ENCODE measurements at regions not wholly inside any gene's neighbourhood (a gene's known extent, or its start where the extent isn't known, plus 50 kb on each side); places are given as distances from the start of the nearest gene placed in this dataset.

DNA sequence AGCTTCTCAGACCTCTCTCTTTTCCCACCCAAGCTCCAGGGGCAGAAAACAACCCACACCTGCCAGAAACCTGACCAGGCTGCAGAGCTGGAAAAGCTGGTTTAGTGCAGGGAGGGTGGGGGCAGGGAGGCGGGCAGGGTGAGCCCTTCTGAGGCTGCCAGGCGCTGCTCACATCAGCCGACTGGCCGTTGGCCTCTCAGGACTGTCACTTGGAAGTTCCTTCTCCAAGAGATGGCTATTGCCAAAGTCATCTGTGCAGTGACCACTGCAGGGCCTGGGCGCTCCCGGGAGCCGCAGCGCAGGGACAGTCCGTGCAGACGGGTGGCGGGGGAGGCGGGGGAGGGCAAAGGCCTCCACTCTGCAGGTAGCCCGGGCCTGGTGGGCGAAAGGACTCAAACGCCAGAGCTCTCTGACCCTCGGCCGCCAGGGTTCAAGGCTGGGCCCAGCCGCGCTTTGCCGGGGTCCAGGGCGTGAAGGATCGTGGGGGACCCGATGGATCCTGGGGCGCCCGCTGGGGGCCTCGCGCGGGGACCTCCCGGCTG, 205.0 kb upstream of the IER5L start:
- POLR2A ChIA-PET = interaction anchor here (0.6 to 2.5 kb wide), 19 partner anchors 9 to 243 kb away, joined by 3 to 17 read pairs (median 5); partner anchors contain the start of gene IER5L
- no peaks in the 10 kb centered on the region for H3K36me3 Mint-ChIP-seq
- peak overlapping the region; percentile 93 for H3K27ac Mint-ChIP-seq
- H3K27me3 Mint-ChIP-seq = peaks cover 2% of the 10 kb centered on the region
- no peak for DNase-seq
- H3K4me1 Mint-ChIP-seq = peaks cover 14% of the 10 kb centered on the region
- ATAC-seq (ENCODE audit: low read depth) = no peak
- no peaks in the 10 kb centered on the region for H3K9me3 Mint-ChIP-seq
- peak overlapping the region; percentile 83 for H3K4me3 Mint-ChIP-seq

DNA sequence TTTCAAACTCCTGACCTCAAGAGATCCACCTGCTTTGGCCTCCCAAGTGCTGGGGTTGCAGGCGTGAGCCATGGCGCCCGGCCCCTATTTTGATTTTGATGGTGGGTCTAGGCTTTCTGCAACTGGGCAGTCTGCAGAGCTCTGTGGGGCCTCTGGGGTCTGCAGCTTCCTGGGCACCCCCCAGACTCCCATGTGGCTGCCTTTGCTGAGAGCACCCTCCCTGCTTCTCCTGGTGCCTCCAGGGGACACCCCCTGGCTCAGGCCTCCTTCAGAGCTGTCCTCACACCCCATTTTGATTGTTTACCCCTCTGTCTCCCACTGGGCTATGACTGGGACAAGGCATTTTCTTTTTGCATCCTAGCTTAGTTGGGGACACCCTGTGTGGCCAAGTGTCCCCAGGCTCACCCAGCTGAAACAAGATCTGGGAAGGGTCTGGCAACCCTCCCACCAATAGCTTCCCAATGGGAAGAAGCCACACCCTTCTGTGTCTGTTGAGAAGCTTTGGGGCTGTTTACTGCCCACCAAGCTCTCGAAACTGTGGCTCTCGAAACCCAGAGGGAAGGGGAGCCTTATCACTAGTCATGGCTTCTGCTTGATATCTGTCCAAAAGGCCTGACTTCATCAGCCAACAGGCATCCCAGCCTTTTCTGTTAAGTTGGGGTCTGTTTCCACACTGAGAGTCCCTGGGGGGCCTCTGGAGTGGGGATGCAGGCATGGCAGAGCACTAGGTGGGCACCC, 204.4 kb upstream of the IER5L start:
- POLR2A ChIA-PET = interaction anchor here (0.6 to 2.5 kb wide), 12 partner anchors 9 to 214 kb away, joined by 3 to 17 read pairs (median 6); partner anchors contain the start of gene IER5L

DNA sequence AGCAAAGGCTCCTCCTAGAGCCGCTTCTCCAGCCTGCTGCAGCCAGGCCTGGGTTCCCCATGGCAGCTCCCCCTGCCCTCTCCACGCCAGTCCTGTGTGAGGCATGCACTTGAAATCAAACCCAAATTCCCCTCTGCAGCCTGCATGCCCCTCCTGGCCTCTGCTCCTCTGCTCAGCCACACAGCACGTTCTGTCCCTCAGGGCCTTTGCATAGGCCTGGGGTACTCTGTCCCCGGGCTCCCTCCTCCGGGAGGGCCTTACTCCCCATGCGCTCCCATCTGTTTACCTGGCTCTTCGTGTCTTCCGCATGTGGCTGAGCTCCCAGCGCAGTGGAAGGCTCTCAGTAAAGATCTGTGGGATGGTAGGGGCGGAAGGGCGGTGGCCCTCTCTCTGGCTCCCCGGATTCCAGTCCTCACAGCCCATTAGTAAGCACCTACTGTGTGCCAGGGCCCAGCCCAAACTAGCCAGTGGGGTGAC, 203.5 kb upstream of the IER5L start:
- no peaks in the 10 kb centered on the region for H3K36me3 Mint-ChIP-seq
- H3K27me3 Mint-ChIP-seq = peaks cover 4% of the 10 kb centered on the region

More for the DNA sequence above, 204.4 kb upstream of the IER5L start:
- H3K36me3 Mint-ChIP-seq = no peaks in the 10 kb centered on the region
- peaks cover 18% of the 10 kb centered on the region for H3K4me1 Mint-ChIP-seq
- no peaks in the 10 kb centered on the region for H3K9me3 Mint-ChIP-seq
- H3K4me3 Mint-ChIP-seq = peak overlapping the region; percentile 83
- ATAC-seq (ENCODE audit: low read depth) = no peak
- DNase-seq = peak; percentile 29
- peaks cover 2% of the 10 kb centered on the region for H3K27me3 Mint-ChIP-seq
- peak overlapping the region; percentile 78 for H3K27ac Mint-ChIP-seq

DNA sequence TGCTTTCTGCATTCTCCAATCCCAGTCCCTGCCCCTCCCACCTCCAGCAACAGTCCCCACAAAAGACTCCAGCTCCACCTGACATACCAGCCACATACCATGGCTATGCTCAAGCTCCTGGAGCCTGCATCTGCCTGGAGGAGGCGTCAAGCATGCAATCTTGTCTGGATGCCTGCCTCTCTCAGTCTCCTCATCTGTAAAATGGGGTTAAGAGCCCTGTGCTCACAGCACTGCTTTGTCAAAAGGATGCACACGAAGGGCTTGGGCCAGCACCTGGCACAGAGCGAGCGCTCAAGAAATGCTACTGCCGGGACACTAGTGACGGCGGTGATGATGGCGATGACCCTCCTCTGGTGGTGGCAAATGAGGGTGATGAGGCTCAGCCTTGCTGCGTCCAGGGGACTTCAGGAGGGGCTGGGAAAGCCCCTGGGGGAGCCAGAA, 202.9 kb upstream of the IER5L start:
- Mint-ChIP-seq H3K4me1 (peaks cover 18% of the 10 kb centered on the region), H3K9me3 (no peaks in the 10 kb centered on the region), H3K4me3 (no peak overlapping the region), H3K36me3 (no peaks in the 10 kb centered on the region), H3K27ac (no peak overlapping the region), H3K27me3 (peaks cover 4% of the 10 kb centered on the region)
- DNase-seq (peak; percentile 21), ATAC-seq (ENCODE audit: low read depth) (no peak)
- POLR2A ChIA-PET = no interaction called here

More for the DNA sequence above, 203.5 kb upstream of the IER5L start:
- peak; percentile 20 for DNase-seq
- no peak overlapping the region for H3K27ac Mint-ChIP-seq
- H3K9me3 Mint-ChIP-seq = no peaks in the 10 kb centered on the region
- POLR2A ChIA-PET = no interaction called here
- no peak for ATAC-seq (ENCODE audit: low read depth)
- no peak overlapping the region for H3K4me3 Mint-ChIP-seq
- peaks cover 18% of the 10 kb centered on the region for H3K4me1 Mint-ChIP-seq

DNA sequence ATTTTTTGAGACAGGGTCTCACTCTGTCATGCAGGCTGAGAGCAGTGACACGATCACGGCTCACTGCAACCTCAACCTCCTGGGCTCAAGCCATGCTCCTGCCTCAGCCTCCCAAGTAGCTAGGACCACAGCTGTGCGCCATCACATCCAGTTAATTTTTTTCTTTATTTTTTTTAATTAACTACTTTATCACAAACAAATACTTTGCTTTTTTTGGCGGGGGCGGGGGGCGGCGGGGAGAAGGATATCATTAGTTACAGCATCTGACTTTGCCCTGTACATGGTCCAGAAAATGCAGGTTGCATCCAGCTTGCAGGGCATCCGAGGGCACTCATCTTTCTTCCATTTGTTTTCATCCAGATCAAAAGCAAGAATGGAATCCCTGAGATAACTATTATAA, 201.8 kb upstream of the IER5L start:
- Mint-ChIP-seq H3K9me3 (no peaks in the 10 kb centered on the region), H3K27me3 (peaks cover 9% of the 10 kb centered on the region), H3K4me1 (peaks cover 15% of the 10 kb centered on the region), H3K4me3 (no peak overlapping the region), H3K27ac (no peak overlapping the region), H3K36me3 (no peaks in the 10 kb centered on the region)
- POLR2A ChIA-PET = no interaction called here
- ATAC-seq (ENCODE audit: low read depth) = no peak
- no peak for DNase-seq

DNA sequence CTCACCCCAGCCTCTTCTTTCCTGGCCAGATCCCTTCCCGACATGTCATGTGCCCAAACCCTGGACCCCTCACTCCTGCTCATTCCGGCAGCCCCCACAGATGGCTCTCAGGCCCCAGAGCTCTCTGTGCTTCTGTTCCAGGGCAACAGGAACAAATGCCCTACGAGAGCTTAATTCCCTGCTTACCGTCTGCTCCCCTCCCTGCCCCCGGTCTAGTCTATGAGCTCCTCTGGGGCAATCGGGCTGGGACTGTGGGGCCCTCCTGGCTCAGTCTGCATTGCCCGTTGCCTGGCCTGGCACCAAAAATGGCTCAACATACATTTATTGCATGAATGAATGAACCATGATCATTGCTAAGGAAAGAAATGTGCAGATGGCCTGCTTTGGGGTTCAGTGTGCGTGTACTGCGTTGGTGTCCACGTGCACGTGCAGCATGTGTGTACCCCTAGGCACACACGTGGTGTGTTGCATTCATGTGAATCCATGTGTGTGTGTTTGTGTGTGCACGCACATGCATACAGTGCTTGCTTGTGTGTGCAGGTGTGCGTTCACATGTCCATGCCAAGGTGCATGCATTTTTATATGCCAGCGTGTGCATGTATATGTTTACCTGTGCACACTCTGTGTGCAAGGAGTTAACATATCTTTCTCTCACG, 201.2 kb upstream of the IER5L start:
- H3K4me1 Mint-ChIP-seq = peaks cover 12% of the 10 kb centered on the region
- POLR2A ChIA-PET = no interaction called here
- peaks cover 9% of the 10 kb centered on the region for H3K27me3 Mint-ChIP-seq
- ATAC-seq (ENCODE audit: low read depth) = no peak
- no peaks in the 10 kb centered on the region for H3K36me3 Mint-ChIP-seq
- DNase-seq = no peak
- no peak overlapping the region for H3K4me3 Mint-ChIP-seq
- H3K9me3 Mint-ChIP-seq = no peaks in the 10 kb centered on the region
- H3K27ac Mint-ChIP-seq = no peak overlapping the region

DNA sequence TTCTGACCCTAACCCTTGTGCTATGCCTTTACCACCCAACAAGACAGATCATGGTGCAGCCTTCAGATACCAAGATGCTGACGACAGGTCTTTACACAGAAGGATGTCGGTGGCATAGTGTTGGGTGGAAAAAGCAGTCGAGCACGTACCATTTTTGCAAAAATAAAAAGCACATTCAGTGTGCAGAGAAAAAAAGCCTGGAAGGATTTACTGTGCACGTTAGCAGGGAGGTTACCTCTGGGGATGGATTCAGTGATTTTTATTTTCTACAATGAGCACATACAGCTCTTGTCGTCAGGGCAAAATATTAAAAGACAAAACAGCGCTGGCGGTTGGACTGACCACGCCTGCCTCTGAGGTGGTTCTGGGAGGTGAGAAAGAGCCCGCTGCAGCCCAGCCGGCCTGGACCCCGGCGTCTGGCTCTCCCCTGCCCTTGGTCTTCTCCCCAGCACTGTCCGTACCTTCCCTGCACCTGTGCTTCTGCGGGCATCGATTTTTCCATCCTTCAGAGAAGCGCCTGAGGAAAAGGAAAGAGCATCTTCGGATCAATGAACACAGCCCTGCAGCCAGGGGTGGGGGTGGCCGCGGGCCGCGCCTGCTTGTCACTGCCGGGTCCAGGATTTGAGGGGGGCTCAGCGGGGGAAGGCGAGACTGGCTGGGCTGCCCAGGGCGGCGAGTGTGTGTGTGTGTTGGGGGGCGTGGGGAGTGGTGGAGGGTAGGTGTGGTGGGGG, 200.0 kb upstream of the IER5L start:
- Mint-ChIP-seq H3K27me3 (peaks cover 9% of the 10 kb centered on the region), H3K4me1 (peaks cover 7% of the 10 kb centered on the region), H3K9me3 (no peaks in the 10 kb centered on the region), H3K4me3 (no peak overlapping the region), H3K27ac (no peak overlapping the region), H3K36me3 (no peaks in the 10 kb centered on the region)
- DNase-seq (no peak), ATAC-seq (ENCODE audit: low read depth) (no peak)
- POLR2A ChIA-PET = no interaction called here

DNA sequence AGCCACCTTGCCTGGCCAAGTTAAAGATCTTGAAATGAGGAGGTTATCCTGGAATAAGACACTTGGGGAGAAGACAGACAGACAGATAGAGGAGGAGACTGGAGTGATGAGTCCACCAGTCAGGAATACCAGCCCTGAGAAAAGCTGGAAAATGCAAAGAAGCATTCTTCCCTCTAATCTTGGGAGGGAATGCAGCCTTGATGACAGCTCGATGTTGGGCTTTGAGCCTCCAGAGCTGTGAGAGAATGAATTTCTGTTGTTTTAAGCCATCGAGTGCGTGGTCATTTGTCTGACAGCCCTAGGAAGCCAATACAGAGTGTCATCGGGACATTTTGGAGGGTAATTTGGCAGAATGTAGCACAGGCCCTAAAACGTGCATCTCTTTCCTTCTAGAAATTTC, 199.1 kb upstream of the IER5L start:
- Mint-ChIP-seq H3K27ac (no peak overlapping the region), H3K9me3 (no peaks in the 10 kb centered on the region), H3K4me1 (peaks cover 4% of the 10 kb centered on the region), H3K27me3 (peaks cover 9% of the 10 kb centered on the region), H3K36me3 (no peaks in the 10 kb centered on the region), H3K4me3 (no peak overlapping the region)
- POLR2A ChIA-PET = interaction anchor here (0.6 kb wide), 1 partner anchor 17 kb away, joined by 3 read pairs; no protein-coding TSS in a partner anchor
- no peak for DNase-seq
- ATAC-seq (ENCODE audit: low read depth) = no peak

DNA sequence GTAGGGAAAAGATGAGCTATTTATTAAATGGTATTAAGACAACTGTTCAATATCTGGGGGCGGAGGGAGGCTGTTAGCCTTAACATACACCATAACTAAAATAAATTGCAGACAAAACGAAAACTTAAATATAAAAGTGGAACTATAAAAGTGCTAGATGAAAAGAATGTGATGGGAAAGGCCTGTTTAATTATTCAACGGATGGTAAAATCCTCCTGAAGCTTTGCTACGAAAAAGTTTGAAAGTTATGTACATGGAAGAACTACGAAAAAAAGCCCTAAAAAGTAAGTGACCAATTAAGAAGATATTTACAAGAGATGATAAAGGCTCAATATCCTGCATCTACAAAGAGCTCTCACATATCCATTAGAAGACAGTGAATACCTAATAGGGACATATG, 197.8 kb upstream of the IER5L start:
- ATAC-seq (ENCODE audit: low read depth) = no peak
- Mint-ChIP-seq H3K4me1 (peaks cover 4% of the 10 kb centered on the region), H3K4me3 (no peak overlapping the region), H3K36me3 (no peaks in the 10 kb centered on the region), H3K27ac (no peak overlapping the region), H3K27me3 (peaks cover 9% of the 10 kb centered on the region), H3K9me3 (no peaks in the 10 kb centered on the region)
- POLR2A ChIA-PET = interaction anchor here (1.0 kb wide), 1 partner anchor 221 kb away, joined by 3 read pairs; no protein-coding TSS in a partner anchor
- no peak for DNase-seq

DNA sequence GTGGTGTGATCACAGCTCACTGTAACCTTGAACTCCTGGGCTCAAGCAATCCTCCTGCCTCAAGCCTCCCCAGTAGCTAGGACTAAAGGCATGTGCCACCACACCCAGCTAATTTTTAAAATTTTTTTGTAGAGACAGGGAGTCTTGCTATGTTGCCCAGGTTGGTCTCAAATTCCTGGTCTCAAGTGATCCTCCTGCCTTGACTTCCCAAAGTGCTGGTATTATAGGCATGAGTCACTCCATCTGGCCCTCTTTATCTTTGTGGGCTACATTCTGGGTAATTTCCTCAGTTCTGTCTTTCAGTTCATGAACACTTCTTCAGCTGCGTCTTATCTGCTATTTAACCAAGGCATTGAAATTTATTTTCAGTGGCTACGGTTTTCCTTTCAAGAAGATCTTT, 196.6 kb upstream of the IER5L start:
- peaks cover 7% of the 10 kb centered on the region for H3K27me3 Mint-ChIP-seq
- H3K4me3 Mint-ChIP-seq = no peak overlapping the region
- H3K9me3 Mint-ChIP-seq = no peaks in the 10 kb centered on the region
- no peaks in the 10 kb centered on the region for H3K36me3 Mint-ChIP-seq
- no peak overlapping the region for H3K27ac Mint-ChIP-seq
- POLR2A ChIA-PET = interaction anchor here (0.7 to 2.3 kb wide), 2 partner anchors 9 to 76 kb away, joined by 5 to 8 read pairs; no protein-coding TSS in a partner anchor
- H3K4me1 Mint-ChIP-seq = peaks cover 4% of the 10 kb centered on the region
- DNase-seq = no peak
- no peak for ATAC-seq (ENCODE audit: low read depth)

DNA sequence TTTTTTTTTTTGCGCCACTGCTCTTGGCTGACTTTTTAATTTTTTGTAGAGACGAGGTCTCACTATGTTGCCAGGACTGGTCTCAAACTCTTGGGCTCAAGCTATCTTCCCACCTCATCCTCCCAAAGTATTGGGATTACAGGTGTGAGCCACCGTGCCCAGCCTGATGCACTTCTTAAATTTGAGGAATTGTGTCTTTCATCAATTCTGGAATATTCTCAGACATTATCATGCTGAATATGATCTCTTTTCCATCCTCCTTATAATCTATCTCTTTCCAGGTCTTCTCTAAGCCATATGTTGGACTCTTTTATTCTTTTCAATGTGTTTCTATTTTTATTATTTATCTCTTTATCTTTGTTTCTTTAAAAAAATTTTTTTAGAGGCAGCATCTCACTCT, 196.2 kb upstream of the IER5L start:
- no peaks in the 10 kb centered on the region for H3K9me3 Mint-ChIP-seq
- peaks cover 4% of the 10 kb centered on the region for H3K4me1 Mint-ChIP-seq
- no peak overlapping the region for H3K27ac Mint-ChIP-seq
- H3K27me3 Mint-ChIP-seq = peaks cover 7% of the 10 kb centered on the region
- DNase-seq (no peak), ATAC-seq (ENCODE audit: low read depth) (no peak)
- no peak overlapping the region for H3K4me3 Mint-ChIP-seq
- POLR2A ChIA-PET = interaction anchor here (0.7 to 2.3 kb wide), 2 partner anchors 9 to 75 kb away, joined by 5 to 8 read pairs; no protein-coding TSS in a partner anchor
- H3K36me3 Mint-ChIP-seq = no peaks in the 10 kb centered on the region

DNA sequence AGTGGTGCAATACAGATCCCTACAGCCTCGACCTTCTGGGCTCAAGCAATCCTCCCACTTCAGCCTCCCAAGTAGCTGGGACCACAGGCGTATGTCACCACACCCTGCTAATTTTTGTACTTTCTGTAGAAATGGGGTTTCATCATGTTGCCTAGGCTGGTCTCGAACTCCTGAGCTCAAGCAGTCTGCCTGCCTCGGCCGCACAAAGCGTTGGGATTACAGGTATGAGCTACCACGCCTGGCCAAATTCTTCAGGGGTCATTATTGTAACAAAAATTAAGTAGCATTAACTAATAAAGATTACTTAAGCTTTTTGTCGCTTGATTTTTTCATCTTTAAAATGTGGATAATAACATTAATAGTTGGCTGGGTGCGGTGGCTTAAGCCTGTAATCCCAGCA, 195.3 kb upstream of the IER5L start:
- Mint-ChIP-seq H3K9me3 (peaks cover 5% of the 10 kb centered on the region), H3K36me3 (no peaks in the 10 kb centered on the region), H3K27me3 (peaks cover 7% of the 10 kb centered on the region), H3K27ac (no peak overlapping the region), H3K4me1 (peaks cover 9% of the 10 kb centered on the region), H3K4me3 (no peak overlapping the region)
- no peak for ATAC-seq (ENCODE audit: low read depth)
- DNase-seq = no peak
- POLR2A ChIA-PET = interaction anchor here (2.3 kb wide), 1 partner anchor 10 kb away, joined by 8 read pairs; no protein-coding TSS in a partner anchor

DNA sequence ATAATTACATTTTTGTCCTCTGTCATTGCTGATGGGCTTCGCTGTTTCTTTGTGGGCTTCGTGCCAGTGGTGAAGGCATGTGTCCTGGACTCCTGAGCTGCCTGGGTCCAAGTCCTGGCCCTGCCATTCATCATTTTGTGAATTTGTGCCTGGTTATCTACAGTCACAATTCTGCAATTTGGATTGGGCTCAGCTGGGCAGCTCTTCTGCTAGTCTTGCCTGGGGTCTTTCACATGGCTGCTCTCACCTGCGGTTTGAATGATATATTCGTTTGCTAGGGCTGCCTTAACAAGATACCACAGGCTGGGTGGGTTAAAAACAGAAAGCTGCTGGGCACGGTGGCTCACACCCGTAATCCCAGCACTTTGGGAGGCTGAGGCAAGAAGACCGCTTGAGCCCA, 192.7 kb upstream of the IER5L start:
- POLR2A ChIA-PET = no interaction called here
- ATAC-seq (ENCODE audit: low read depth) = no peak

More for the DNA sequence above, 192.7 kb upstream of the IER5L start:
- H3K9me3 Mint-ChIP-seq = peaks cover 5% of the 10 kb centered on the region
- no peak overlapping the region for H3K4me3 Mint-ChIP-seq
- peaks cover 5% of the 10 kb centered on the region for H3K4me1 Mint-ChIP-seq
- no peak overlapping the region for H3K27ac Mint-ChIP-seq
- H3K27me3 Mint-ChIP-seq = peaks cover 10% of the 10 kb centered on the region
- H3K36me3 Mint-ChIP-seq = no peaks in the 10 kb centered on the region
- no peak for DNase-seq
